Endodermal cell (in vitro differentiated cells): ENCODE measurements at regions not wholly inside any gene's neighbourhood (a gene's known extent, or its start where the extent isn't known, plus 50 kb on each side); places are given as distances from the start of the nearest gene placed in this dataset.

Experiments
- DNase-seq: peaks from one replicate; pipeline ENCODE4 v3.0.0-alpha.2; 2017
- H3K27ac ChIP-seq: 2 replicates; pipeline ENCODE4 v1.5.1; 2013; ENCODE audit warnings: mild to moderate bottlenecking, low read depth, low read length, moderate library complexity
- H3K27me3 ChIP-seq: 2 replicates; pipeline ENCODE4 v1.6.1; 2013; ENCODE audit warnings: mild to moderate bottlenecking, low read length, moderate library complexity; ENCODE audit not compliant: insufficient read depth, control insufficient read depth, poor library complexity, severe bottlenecking
- H3K36me3 ChIP-seq: 2 replicates; pipeline ENCODE4 v1.7.0; 2013; ENCODE audit warnings: mild to moderate bottlenecking, low read length, moderate library complexity; ENCODE audit not compliant: control insufficient read depth, insufficient read depth
- H3K4me1 ChIP-seq: one replicate; pipeline ENCODE4 v1.7.0; 2013; ENCODE audit warnings: low read length; ENCODE audit not compliant: control insufficient read depth, insufficient read depth
- H3K4me3 ChIP-seq: 2 replicates; pipeline ENCODE4 v1.5.1; 2013; ENCODE audit warnings: mild to moderate bottlenecking, low read length, moderate library complexity
- H3K9ac ChIP-seq: 2 replicates; pipeline ENCODE4 v1.6.1; 2013; ENCODE audit warnings: mild to moderate bottlenecking, low read length, moderate library complexity; ENCODE audit not compliant: poor library complexity, severe bottlenecking; ENCODE audit errors: extremely low read depth
- H3K9me3 ChIP-seq: 2 replicates; pipeline ENCODE4 v1.6.1; 2013; ENCODE audit warnings: mild to moderate bottlenecking, low read length, moderate library complexity; ENCODE audit not compliant: control insufficient read depth
- H3K27ac Mint-ChIP-seq: 2 replicates; pipeline ENCODE4 v1.8.0; 2020; ENCODE audit warnings: mixed read lengths
- H3K27me3 Mint-ChIP-seq: 2 replicates; pipeline ENCODE4 v1.8.0; 2021; ENCODE audit warnings: mild to moderate bottlenecking, mixed read lengths; ENCODE audit not compliant: insufficient read depth
- H3K36me3 Mint-ChIP-seq: 2 replicates; pipeline ENCODE4 v1.8.0; 2020; ENCODE audit warnings: low read depth, mixed read lengths
- H3K4me1 Mint-ChIP-seq: 2 replicates; pipeline ENCODE4 v1.8.0; 2020; ENCODE audit warnings: mixed read lengths
- H3K4me3 Mint-ChIP-seq: 2 replicates; pipeline ENCODE4 v1.8.0; 2020; ENCODE audit warnings: mild to moderate bottlenecking, moderate library complexity, mixed read lengths
- H3K9me3 Mint-ChIP-seq: 2 replicates; pipeline ENCODE4 v1.8.0; 2020; ENCODE audit warnings: mild to moderate bottlenecking, mixed read lengths
- WGBS, 2 experiments: methylation state at CpG; one replicate each; pipeline versions ENCODE4 v1.1.5 to v1.1.7; 2013; ENCODE audit warnings: missing lambda C conversion rate in 2 of 2, mixed read lengths in 1 of 2; ENCODE audit not compliant: insufficient coverage in 1 of 2, insufficient read length in 1 of 2; 5-methylcytosine and 5-hydroxymethylcytosine counted together
- TF ChIP-seq, protein P1 (sequence below): fragments of 200-600 bp; sonication (generic); conservative IDR thresholded peaks from 2 replicates; pipeline ENCODE4 v1.5.0; 2021; ENCODE audit warnings: antibody characterized with exemption, mild to moderate bottlenecking

DNA sequence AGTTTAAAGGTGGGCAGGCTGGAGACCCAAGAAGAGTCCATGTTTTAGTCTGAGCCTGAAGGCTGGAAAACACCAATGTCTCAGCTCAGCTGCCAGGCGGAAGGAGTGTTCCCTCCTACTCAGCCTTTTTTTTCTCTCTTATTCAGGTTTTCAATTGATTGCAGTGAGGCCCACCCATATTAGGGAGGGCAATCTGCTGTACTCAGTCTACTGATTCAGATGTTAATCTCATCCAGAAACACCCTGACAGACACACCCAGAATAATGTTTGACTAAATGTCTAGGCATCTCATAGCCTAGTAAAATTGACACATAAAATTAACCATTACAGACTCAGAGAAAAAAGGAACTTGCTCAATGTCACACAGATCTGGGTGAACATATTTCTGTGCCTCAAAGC lies 347.1 kb downstream of the GBA3 start:
- Mint-ChIP-seq H3K9me3 (no peaks in the 10 kb centered on the region), H3K27ac (no peak overlapping the region), H3K27me3 (no peaks in the 10 kb centered on the region), H3K4me1 (no peaks in the 10 kb centered on the region), H3K36me3 (no peaks in the 10 kb centered on the region), H3K4me3 (no peak overlapping the region)
- Histone ChIP-seq H3K36me3 (no peaks in the 10 kb centered on the region), H3K9me3 (no peaks in the 10 kb centered on the region), H3K4me3 (no peak overlapping the region), H3K27me3 (no peaks in the 10 kb centered on the region), H3K9ac (no peak overlapping the region), H3K4me1 (no peaks in the 10 kb centered on the region), H3K27ac (no peak overlapping the region)
- TF ChIP-seq, protein P1, sequence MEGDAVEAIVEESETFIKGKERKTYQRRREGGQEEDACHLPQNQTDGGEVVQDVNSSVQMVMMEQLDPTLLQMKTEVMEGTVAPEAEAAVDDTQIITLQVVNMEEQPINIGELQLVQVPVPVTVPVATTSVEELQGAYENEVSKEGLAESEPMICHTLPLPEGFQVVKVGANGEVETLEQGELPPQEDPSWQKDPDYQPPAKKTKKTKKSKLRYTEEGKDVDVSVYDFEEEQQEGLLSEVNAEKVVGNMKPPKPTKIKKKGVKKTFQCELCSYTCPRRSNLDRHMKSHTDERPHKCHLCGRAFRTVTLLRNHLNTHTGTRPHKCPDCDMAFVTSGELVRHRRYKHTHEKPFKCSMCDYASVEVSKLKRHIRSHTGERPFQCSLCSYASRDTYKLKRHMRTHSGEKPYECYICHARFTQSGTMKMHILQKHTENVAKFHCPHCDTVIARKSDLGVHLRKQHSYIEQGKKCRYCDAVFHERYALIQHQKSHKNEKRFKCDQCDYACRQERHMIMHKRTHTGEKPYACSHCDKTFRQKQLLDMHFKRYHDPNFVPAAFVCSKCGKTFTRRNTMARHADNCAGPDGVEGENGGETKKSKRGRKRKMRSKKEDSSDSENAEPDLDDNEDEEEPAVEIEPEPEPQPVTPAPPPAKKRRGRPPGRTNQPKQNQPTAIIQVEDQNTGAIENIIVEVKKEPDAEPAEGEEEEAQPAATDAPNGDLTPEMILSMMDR, result no peak
- no peak for DNase-seq
- WGBS, 2 experiments, result 80 to 90% methylated on average over 1 of the region's 1 CpG

DNA sequence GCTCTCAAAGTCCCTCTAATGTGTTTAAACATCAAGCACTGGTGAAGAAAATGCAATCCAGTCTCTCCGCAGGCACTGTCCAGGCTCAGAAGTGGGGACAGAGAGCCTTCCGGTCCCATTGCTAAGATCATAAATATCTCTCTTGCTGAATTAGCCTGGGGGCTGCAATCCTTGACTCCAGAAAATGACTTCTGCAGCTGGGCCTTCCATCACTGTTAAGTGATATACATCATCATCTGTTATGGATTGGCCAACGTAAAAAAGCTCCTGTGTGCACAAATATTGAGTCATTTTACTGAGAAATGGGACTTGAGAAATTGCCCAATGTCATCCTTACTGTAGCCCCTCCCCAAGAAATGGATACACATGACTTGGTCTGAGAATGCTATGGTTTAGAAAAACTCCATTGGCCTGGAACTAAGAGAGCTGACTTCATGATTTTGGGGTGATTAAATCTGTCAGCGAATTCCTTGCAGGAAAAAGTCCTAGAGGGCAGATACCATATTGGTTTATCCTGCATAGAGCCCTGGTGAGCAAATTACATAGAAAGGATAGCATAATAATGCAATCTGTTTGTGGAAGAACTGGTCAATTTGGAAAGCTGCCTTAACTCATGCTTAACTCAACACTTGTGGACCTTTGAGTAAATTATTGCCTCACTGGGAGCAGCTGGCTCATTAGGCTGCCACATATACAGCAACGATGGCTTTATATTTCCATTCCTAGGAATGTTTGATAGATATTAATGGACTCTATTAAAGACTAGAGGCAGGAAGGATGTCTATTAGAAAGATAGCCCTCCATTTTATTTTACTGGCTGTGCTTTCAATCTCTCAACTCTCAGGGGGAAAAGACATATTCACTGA lies 346.1 kb downstream of the GBA3 start:
- H3K9me3 ChIP-seq, result no peaks in the 10 kb centered on the region
- H3K9ac ChIP-seq, result no peak overlapping the region
- Mint-ChIP-seq H3K27ac (no peak overlapping the region), H3K4me1 (no peaks in the 10 kb centered on the region), H3K36me3 (no peaks in the 10 kb centered on the region), H3K27me3 (no peaks in the 10 kb centered on the region), H3K4me3 (no peak overlapping the region), H3K9me3 (no peaks in the 10 kb centered on the region)
- TF ChIP-seq, protein P1, result no peak
- no peak overlapping the region for H3K27ac ChIP-seq
- 93% methylated on average over 3 to 5 of the region's 5 CpGs for WGBS, 2 experiments
- H3K27me3 ChIP-seq, result no peaks in the 10 kb centered on the region
- no peaks in the 10 kb centered on the region for H3K36me3 ChIP-seq
- no peaks in the 10 kb centered on the region for H3K4me1 ChIP-seq
- H3K4me3 ChIP-seq, result no peak overlapping the region
- DNase-seq, result no peak

DNA sequence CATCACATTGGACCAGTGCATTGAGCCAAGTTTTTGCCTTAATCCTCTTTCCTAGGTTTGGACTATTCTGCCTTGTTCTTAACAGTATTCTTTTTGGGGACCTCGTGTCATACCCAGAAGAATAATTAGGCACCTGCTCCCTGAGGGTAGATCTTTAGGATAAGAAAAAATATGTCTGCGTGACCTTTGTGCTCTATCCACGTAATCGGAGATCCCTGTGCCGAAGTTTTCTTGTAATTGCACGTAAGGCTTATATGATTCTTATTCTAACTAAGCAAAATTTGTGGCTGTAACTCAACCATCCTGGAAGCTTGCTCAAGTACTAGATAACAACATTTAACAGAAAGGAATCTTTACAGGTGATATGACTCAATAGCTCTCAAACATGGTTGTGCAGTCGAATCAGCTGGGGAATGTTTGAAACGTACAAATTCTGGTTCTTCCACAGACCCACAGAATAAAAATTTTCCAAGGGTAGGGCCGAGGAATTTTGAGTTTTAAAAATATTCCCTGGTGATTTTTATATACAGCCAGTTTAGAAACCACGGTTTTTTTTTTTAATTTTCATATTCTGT lies 344.3 kb downstream of the GBA3 start:
- Mint-ChIP-seq H3K9me3 (no peaks in the 10 kb centered on the region), H3K36me3 (no peaks in the 10 kb centered on the region), H3K27me3 (no peaks in the 10 kb centered on the region), H3K4me3 (no peak overlapping the region), H3K4me1 (no peaks in the 10 kb centered on the region), H3K27ac (no peak overlapping the region)
- TF ChIP-seq, protein P1, result no peak
- no peak for DNase-seq
- Histone ChIP-seq H3K4me1 (no peaks in the 10 kb centered on the region), H3K27ac (no peak overlapping the region), H3K36me3 (no peaks in the 10 kb centered on the region), H3K9me3 (no peaks in the 10 kb centered on the region), H3K9ac (no peak overlapping the region), H3K4me3 (no peak overlapping the region), H3K27me3 (no peaks in the 10 kb centered on the region)
- WGBS, 2 experiments, result 92 to 98% methylated on average over 6 to 10 of the region's 10 CpGs
